GM10266 (cell line): ENCODE measurements at regions not wholly inside any gene's neighbourhood (a gene's known extent, or its start where the extent isn't known, plus 50 kb on each side); places are given as distances from the start of the nearest gene placed in this dataset.

Source experiments
- DNase-seq: peaks from one replicate; pipeline ENCODE4 v3.0.0; 2012; ENCODE audit errors: extremely low spot score
- TF ChIP-seq, protein P1 (sequence below): IDR thresholded peaks from 2 replicates; pipeline ENCODE4 v1.5.1; 2012; ENCODE audit warnings: mild to moderate bottlenecking, low read depth; ENCODE audit not compliant: control insufficient read depth, insufficient read depth; ENCODE audit errors: missing control alignments

DNA sequence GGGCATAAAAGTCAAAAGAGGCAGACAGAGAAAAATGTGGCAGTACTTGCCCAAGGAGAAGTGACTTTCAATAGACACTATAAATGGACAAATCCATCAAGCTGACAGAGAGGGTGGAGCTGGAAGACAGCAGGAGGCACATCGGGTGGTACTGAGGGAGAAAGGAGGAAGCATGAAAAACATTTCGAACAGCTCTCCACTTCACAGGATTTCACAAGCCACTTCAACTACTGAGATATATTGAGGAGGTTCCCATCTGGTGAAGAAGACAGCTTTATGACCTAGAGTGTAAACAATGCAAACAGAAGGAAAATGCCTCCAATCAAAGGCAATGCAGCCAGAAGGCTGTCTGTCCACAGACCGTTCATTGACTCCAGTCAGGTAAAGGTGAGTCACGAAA, 259.4 kb upstream of the ECI2 start:
- TF ChIP-seq, protein P1, sequence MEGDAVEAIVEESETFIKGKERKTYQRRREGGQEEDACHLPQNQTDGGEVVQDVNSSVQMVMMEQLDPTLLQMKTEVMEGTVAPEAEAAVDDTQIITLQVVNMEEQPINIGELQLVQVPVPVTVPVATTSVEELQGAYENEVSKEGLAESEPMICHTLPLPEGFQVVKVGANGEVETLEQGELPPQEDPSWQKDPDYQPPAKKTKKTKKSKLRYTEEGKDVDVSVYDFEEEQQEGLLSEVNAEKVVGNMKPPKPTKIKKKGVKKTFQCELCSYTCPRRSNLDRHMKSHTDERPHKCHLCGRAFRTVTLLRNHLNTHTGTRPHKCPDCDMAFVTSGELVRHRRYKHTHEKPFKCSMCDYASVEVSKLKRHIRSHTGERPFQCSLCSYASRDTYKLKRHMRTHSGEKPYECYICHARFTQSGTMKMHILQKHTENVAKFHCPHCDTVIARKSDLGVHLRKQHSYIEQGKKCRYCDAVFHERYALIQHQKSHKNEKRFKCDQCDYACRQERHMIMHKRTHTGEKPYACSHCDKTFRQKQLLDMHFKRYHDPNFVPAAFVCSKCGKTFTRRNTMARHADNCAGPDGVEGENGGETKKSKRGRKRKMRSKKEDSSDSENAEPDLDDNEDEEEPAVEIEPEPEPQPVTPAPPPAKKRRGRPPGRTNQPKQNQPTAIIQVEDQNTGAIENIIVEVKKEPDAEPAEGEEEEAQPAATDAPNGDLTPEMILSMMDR = no peak
- no peak for DNase-seq

DNA sequence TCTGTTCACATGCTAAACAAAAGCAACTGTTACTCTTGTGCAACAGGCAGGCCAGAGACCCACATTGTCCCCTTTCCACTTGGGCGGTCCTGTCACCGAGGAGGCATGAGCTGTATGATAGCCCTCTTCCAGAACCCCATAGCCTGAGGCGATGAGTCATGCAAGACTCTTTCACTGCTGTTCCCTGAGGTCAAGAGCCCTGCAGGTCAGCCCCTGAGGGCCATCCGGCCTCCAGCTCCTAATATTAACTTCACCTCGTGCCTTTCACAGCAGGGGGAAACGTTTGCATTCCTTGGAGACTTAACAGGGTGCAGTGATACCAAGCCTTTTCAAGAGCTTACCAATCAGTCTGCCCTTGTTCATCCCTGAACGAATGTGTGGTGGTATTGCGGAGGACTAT, 253.3 kb upstream of the ECI2 start:
- TF ChIP-seq, protein P1 = no peak
- no peak for DNase-seq

DNA sequence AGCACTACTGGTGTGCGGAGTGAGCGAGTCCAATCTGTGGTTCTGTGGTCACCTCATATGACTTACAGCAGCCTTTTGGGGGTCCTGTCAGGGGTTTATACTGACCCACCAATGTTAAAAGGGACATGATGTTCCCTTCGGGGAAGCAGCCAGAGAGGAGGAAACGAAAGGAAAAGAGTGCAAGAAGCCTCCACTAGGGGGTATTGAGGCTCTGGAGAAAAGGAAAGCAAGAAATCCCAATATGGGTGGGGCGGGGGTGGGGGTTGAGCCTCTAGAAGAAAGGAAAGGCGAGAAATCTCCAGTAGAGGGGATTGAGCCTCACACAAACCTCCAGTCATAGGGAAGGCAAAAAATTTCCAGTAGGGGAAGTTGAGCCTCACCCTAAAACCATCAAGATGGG, 249.3 kb upstream of the ECI2 start:
- TF ChIP-seq, protein P1 = no peak
- DNase-seq = no peak

DNA sequence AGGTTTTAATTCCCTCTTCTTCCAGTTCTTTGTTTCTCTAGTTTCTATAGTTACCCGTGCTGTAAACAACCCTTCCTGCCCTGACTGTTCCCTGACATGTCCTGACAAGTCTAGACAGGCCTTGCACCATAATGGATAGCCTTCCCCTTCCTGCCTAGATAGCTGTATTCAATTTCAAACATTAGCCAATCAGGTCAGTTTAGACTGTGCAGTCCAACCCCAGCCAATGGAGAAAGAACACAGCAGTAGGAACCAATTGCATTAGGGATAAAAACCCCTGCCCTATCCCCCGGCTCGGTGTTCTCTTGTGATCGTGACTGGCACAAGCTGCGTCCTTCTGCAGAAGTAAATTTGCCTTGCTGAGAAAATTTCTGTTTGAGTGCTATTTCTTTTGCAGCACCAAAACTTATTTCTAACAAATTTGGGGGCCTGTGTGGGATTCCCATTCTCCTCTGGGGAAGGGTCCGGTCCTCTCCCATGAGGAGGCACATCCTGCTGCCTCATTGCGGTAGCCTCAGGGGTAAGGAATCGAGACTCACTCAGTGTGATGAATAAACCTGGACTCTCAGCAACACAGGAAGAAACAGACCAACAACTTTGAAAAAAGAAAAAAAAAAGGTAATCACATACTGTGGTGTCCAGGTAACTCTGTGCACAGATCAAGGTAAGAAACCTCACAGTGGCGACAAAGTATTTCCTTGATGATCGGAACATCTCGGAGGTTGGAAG, 248.7 kb upstream of the ECI2 start:
- TF ChIP-seq, protein P1 = no peak
- no peak for DNase-seq

DNA sequence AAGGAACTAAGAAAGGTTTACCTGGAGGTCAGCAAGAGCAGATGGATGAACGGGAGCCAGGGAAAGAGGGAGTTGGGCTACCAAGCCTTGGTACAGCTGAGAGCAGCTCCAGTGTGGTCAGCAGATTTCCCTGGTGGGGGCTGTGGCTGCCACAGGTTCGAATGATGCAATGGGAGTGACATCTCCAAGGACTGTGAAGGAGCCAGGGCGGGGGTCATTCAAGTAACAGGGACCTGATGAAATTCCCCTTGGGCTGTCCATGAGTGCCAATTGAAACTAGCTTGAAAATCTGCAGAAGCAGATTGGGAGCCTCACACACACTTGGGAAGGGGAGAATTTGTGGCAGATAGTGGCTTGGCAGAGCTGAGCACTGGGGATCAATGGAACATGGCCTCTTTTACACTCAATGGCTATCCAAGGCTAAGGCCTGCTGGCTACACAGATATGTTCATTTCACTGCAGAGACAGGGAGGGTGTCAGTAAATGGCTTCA, 247.0 kb upstream of the ECI2 start:
- TF ChIP-seq, protein P1 = no peak
- no peak for DNase-seq

DNA sequence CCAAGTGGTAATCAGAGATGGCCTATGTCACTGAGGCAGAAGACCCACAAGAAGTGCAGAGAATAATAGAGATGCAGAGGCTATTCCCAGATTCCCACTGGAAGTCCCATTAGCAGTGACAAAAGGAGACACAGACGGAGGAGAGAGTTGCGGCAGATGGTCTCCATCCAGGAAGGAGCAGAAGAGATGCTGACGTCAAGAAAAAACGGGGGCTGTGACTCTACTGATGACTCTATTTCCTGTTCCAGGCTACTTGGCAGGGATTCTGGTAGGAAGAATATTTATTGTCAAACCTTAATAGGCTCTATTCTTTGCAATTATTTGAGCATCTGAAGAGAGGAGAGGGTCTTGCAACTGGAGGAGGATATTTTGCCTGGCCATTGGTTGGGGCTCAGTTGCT, 246.0 kb upstream of the ECI2 start:
- DNase-seq = no peak
- TF ChIP-seq, protein P1 = no peak

DNA sequence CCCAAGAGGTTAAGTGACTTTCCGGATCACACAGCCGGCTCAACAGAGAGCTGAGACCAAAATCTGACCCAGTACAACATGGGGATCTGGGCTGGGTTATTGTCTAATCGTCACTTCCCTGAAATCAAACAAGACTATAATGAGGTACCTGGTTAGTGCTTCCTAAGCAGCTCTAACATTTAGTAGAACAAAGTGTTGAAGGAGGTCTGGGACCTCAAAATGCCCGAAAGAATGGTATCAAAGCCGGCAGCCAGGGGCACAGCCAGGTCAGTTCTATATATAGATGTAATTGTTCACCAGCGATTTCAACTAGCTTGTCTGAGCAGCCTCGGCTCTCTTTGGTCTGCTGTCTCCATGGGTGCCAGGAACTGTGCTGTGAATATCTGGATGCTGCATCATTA, 245.5 kb upstream of the ECI2 start:
- TF ChIP-seq, protein P1 = no peak
- DNase-seq = no peak
